SK-N-SH treated with all-trans-retinoic acid at 6 μM for 48 hours (cell line): ENCODE measurements at regions not wholly inside any gene's neighbourhood (a gene's known extent, or its start where the extent isn't known, plus 50 kb on each side); places are given as distances from the start of the nearest gene placed in this dataset.
A peak's percentile ranks its signal among the peaks of the same experiment; 100 is the strongest.

Experiments used
- ATAC-seq: fragments of 200-7000 bp; cut with Tn5 transposase; 3 replicates; pipeline ENCODE4 v1.9.1; 2020; ENCODE audit warnings: mild to moderate bottlenecking, moderate library complexity
- BACH2 ChIP-seq: fragments of 250-450 bp; sonication (Bioruptor Pico); IDR thresholded peaks from 2 replicates; pipeline ENCODE4 v1.9.0; 2021; ENCODE audit warnings: mild to moderate bottlenecking, borderline replicate concordance
- ESRRG ChIP-seq: fragments of 250-450 bp; sonication (Bioruptor Pico); IDR thresholded peaks from 2 replicates; pipeline ENCODE4 v1.6.1; 2021; ENCODE audit warnings: mild to moderate bottlenecking
- ISL1 ChIP-seq: fragments of 250-450 bp; sonication (Bioruptor Pico); IDR thresholded peaks from 2 replicates; pipeline ENCODE4 v2.1.2; 2022; ENCODE audit warnings: mild to moderate bottlenecking, moderate library complexity
- OSR1 ChIP-seq: fragments of 250-450 bp; sonication (Bioruptor Pico); IDR thresholded peaks from 2 replicates; pipeline ENCODE4 v1.8.0; 2022; ENCODE audit warnings: moderate library complexity, mild to moderate bottlenecking, inconsistent platforms
- RARB ChIP-seq: fragments of 250-450 bp; sonication (Bioruptor Pico); IDR thresholded peaks from 2 replicates; pipeline ENCODE4 v1.8.0; 2021; ENCODE audit warnings: mild to moderate bottlenecking, moderate library complexity
- TCF4 ChIP-seq: fragments of 250-450 bp; sonication (Bioruptor Pico); IDR thresholded peaks from 2 replicates; pipeline ENCODE4 v1.8.0; 2021; ENCODE audit warnings: mild to moderate bottlenecking, moderate library complexity, borderline replicate concordance
- TOX ChIP-seq: fragments of 250-450 bp; sonication (Bioruptor Pico); IDR thresholded peaks from 2 replicates; pipeline ENCODE4 v1.8.0; 2021; ENCODE audit warnings: mild to moderate bottlenecking, moderate library complexity, borderline replicate concordance
- ZC3H10 ChIP-seq: fragments of 250-450 bp; sonication (Bioruptor Pico); IDR thresholded peaks from 2 replicates; pipeline ENCODE4 v1.5.1; 2021; ENCODE audit warnings: mild to moderate bottlenecking, moderate library complexity
- ZFP30 ChIP-seq: fragments of 450-650 bp; formaldehyde crosslinking; IDR thresholded peaks from 2 replicates; pipeline ENCODE4 v1.5.0; 2022; ENCODE audit warnings: mild to moderate bottlenecking, moderate library complexity
- ZNF565 ChIP-seq: fragments of 450-650 bp; formaldehyde crosslinking; conservative IDR thresholded peaks from 2 replicates; pipeline ENCODE4 v1.5.0; 2020; ENCODE audit warnings: low read depth, mild to moderate bottlenecking, moderate library complexity
- ZNF70 ChIP-seq: fragments of 450-650 bp; formaldehyde crosslinking; IDR thresholded peaks from 2 replicates; pipeline ENCODE4 v1.5.0; 2020; ENCODE audit warnings: mild to moderate bottlenecking, moderate library complexity
- ZNF8 ChIP-seq: fragments of 450-650 bp; formaldehyde crosslinking; IDR thresholded peaks from 2 replicates; pipeline ENCODE4 v1.5.0; 2020; ENCODE audit warnings: mild to moderate bottlenecking, moderate library complexity
- TF ChIP-seq, protein P1 (sequence below): fragments of 250-450 bp; sonication (Bioruptor Pico); IDR thresholded peaks from 2 replicates; pipeline ENCODE4 v1.5.1; 2020; ENCODE audit warnings: low read depth, mild to moderate bottlenecking, moderate library complexity
- TF ChIP-seq, protein P2 (sequence below): fragments of 250-450 bp; sonication (Bioruptor Pico); IDR thresholded peaks from 2 replicates; pipeline ENCODE4 v1.8.0; 2021; ENCODE audit warnings: low read depth, mild to moderate bottlenecking, moderate library complexity, borderline replicate concordance
- TF ChIP-seq, protein P3 (sequence below): fragments of 250-450 bp; sonication (Bioruptor Pico); IDR thresholded peaks from 2 replicates; pipeline ENCODE4 v1.5.1; 2021; ENCODE audit warnings: mild to moderate bottlenecking, moderate library complexity
- TF ChIP-seq, protein P4 (sequence below): fragments of 250-450 bp; sonication (Bioruptor Pico); IDR thresholded peaks from 2 replicates; pipeline ENCODE4 v1.8.0; 2020; ENCODE audit warnings: mild to moderate bottlenecking, moderate library complexity, borderline replicate concordance
- TF ChIP-seq, protein P5 (sequence below): fragments of 250-450 bp; sonication (Bioruptor Pico); IDR thresholded peaks from 2 replicates; pipeline ENCODE4 v1.5.0; 2020; ENCODE audit warnings: mild to moderate bottlenecking, moderate library complexity

DNA sequence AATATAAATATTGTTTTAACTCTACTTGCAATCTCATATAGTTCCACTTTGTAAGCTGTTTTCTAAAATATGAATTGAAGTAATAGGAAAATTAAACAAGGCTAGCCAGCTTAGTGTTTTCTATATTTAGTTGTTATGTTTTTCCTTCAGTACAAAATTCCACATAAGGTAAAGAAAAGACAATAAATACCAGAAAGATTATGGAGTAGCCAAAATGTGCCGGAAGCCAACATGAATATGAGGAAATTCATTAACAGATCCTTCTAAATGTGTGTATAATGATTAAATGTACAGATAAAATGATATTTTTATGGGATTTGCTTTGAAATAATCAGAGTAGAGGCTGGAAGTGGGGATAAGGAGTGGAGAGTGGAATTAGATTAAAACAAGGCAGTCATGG is 52.5 kb upstream of the COL21A1 start (continued):
- TF ChIP-seq, protein P1, sequence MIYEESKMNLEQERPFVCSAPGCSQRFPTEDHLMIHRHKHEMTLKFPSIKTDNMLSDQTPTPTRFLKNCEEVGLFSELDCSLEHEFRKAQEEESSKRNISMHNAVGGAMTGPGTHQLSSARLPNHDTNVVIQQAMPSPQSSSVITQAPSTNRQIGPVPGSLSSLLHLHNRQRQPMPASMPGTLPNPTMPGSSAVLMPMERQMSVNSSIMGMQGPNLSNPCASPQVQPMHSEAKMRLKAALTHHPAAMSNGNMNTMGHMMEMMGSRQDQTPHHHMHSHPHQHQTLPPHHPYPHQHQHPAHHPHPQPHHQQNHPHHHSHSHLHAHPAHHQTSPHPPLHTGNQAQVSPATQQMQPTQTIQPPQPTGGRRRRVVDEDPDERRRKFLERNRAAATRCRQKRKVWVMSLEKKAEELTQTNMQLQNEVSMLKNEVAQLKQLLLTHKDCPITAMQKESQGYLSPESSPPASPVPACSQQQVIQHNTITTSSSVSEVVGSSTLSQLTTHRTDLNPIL = no peak
- no peak for TF ChIP-seq ZNF565 (CRISPR knock-in tag)
- TF ChIP-seq ZFP30 (CRISPR knock-in tag) = no peak
- no peak for TF ChIP-seq RARB (CRISPR knock-in tag)
- TF ChIP-seq ISL1 (CRISPR knock-in tag) = no peak
- TF ChIP-seq, protein P2, sequence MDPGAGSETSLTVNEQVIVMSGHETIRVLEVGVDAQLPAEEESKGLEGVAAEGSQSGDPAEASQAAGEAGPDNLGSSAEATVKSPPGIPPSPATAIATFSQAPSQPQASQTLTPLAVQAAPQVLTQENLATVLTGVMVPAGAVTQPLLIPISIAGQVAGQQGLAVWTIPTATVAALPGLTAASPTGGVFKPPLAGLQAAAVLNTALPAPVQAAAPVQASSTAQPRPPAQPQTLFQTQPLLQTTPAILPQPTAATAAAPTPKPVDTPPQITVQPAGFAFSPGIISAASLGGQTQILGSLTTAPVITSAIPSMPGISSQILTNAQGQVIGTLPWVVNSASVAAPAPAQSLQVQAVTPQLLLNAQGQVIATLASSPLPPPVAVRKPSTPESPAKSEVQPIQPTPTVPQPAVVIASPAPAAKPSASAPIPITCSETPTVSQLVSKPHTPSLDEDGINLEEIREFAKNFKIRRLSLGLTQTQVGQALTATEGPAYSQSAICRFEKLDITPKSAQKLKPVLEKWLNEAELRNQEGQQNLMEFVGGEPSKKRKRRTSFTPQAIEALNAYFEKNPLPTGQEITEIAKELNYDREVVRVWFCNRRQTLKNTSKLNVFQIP (CRISPR knock-in tag) = no peak
- TF ChIP-seq, protein P3, sequence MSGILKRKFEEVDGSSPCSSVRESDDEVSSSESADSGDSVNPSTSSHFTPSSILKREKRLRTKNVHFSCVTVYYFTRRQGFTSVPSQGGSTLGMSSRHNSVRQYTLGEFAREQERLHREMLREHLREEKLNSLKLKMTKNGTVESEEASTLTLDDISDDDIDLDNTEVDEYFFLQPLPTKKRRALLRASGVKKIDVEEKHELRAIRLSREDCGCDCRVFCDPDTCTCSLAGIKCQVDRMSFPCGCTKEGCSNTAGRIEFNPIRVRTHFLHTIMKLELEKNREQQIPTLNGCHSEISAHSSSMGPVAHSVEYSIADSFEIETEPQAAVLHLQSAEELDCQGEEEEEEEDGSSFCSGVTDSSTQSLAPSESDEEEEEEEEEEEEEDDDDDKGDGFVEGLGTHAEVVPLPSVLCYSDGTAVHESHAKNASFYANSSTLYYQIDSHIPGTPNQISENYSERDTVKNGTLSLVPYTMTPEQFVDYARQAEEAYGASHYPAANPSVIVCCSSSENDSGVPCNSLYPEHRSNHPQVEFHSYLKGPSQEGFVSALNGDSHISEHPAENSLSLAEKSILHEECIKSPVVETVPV (CRISPR knock-in tag) = no peak

GRCh38 chr6:56297022-56297989 is 49.9 kb upstream of the COL21A1 start:
- no peak for TF ChIP-seq BACH2 (CRISPR knock-in tag)
- no peak for TF ChIP-seq OSR1
- TF ChIP-seq ZNF8 = no peak
- no peak for TF ChIP-seq TOX (CRISPR knock-in tag)
- TF ChIP-seq, protein P1 = no peak
- no peak for TF ChIP-seq ZFP30 (CRISPR knock-in tag)
- no peak for TF ChIP-seq ZNF70 (CRISPR knock-in tag)
- TF ChIP-seq, protein P4, sequence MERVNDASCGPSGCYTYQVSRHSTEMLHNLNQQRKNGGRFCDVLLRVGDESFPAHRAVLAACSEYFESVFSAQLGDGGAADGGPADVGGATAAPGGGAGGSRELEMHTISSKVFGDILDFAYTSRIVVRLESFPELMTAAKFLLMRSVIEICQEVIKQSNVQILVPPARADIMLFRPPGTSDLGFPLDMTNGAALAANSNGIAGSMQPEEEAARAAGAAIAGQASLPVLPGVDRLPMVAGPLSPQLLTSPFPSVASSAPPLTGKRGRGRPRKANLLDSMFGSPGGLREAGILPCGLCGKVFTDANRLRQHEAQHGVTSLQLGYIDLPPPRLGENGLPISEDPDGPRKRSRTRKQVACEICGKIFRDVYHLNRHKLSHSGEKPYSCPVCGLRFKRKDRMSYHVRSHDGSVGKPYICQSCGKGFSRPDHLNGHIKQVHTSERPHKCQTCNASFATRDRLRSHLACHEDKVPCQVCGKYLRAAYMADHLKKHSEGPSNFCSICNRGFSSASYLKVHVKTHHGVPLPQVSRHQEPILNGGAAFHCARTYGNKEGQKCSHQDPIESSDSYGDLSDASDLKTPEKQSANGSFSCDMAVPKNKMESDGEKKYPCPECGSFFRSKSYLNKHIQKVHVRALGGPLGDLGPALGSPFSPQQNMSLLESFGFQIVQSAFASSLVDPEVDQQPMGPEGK (CRISPR knock-in tag) = no peak
- TF ChIP-seq, protein P5, sequence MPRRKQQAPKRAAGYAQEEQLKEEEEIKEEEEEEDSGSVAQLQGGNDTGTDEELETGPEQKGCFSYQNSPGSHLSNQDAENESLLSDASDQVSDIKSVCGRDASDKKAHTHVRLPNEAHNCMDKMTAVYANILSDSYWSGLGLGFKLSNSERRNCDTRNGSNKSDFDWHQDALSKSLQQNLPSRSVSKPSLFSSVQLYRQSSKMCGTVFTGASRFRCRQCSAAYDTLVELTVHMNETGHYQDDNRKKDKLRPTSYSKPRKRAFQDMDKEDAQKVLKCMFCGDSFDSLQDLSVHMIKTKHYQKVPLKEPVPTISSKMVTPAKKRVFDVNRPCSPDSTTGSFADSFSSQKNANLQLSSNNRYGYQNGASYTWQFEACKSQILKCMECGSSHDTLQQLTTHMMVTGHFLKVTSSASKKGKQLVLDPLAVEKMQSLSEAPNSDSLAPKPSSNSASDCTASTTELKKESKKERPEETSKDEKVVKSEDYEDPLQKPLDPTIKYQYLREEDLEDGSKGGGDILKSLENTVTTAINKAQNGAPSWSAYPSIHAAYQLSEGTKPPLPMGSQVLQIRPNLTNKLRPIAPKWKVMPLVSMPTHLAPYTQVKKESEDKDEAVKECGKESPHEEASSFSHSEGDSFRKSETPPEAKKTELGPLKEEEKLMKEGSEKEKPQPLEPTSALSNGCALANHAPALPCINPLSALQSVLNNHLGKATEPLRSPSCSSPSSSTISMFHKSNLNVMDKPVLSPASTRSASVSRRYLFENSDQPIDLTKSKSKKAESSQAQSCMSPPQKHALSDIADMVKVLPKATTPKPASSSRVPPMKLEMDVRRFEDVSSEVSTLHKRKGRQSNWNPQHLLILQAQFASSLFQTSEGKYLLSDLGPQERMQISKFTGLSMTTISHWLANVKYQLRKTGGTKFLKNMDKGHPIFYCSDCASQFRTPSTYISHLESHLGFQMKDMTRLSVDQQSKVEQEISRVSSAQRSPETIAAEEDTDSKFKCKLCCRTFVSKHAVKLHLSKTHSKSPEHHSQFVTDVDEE = no peak
- no peak for TF ChIP-seq RARB (CRISPR knock-in tag)
- no peak for TF ChIP-seq ZNF565 (CRISPR knock-in tag)
- TF ChIP-seq ESRRG (CRISPR knock-in tag) = no peak
- TF ChIP-seq ZC3H10 (CRISPR knock-in tag) = no peak
- TF ChIP-seq TCF4 (CRISPR knock-in tag) = no peak
- TF ChIP-seq, protein P3 (CRISPR knock-in tag) = no peak
- TF ChIP-seq, protein P2 (CRISPR knock-in tag) = no peak
- peak; percentile 48; the same call in 2 of the 3 replicates for ATAC-seq
